ENCODE measurements at regions not wholly inside any gene's neighbourhood (a gene's known extent, or its start where the extent isn't known, plus 50 kb on each side); places are given as distances from the start of the nearest gene placed in this dataset.

DNA sequence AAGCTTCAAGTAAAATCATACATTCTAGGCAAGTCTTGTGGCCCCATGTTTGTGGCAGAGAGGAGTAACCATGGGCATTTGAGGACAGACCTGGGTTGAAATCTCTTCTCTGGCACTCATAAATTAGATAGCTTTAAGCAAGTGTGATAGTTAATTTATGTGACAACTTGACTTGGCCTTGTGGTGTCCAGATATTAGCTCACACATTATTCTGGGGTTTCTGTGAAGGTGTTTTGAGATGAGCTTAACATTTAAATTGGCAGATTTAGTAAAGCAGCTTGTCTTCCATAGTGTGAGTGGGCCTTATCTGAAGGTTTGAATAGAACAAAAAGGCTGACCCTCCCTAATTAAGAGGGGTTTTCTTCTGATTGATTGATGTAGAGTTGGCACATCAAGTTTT lies 161.4 kb upstream of the SPRY2 start:
- TF ChIP-seq EZH2phosphoT487 (IDR thresholded peaks at IDR 0.05; ENCODE audit: borderline replicate concordance, low read depth, low read length), result no peak
- TF ChIP-seq, protein P1, sequence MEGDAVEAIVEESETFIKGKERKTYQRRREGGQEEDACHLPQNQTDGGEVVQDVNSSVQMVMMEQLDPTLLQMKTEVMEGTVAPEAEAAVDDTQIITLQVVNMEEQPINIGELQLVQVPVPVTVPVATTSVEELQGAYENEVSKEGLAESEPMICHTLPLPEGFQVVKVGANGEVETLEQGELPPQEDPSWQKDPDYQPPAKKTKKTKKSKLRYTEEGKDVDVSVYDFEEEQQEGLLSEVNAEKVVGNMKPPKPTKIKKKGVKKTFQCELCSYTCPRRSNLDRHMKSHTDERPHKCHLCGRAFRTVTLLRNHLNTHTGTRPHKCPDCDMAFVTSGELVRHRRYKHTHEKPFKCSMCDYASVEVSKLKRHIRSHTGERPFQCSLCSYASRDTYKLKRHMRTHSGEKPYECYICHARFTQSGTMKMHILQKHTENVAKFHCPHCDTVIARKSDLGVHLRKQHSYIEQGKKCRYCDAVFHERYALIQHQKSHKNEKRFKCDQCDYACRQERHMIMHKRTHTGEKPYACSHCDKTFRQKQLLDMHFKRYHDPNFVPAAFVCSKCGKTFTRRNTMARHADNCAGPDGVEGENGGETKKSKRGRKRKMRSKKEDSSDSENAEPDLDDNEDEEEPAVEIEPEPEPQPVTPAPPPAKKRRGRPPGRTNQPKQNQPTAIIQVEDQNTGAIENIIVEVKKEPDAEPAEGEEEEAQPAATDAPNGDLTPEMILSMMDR (conservative IDR thresholded peaks at IDR 0.05; ENCODE audit: low read length), result no peak
- H3K79me2 ChIP-seq (ENCODE audit: insufficient read depth, low read depth, low read length), result no peaks in the 10 kb centered on the region
- no peak for DNase-seq (ENCODE audit: low spot score)
- H4K20me1 ChIP-seq (ENCODE audit: insufficient read depth, low read length), result no peaks in the 10 kb centered on the region
- CTCF ChIA-PET (ENCODE audit: unreplicated experiment), result no interaction called here
- no peak overlapping the region for H3K4me3 ChIP-seq (ENCODE audit: low read depth, low read length, poor library complexity, severe bottlenecking)
- no peaks in the 10 kb centered on the region for H3K9me2 ChIP-seq (ENCODE audit: insufficient read depth, low read length)
- no peaks in the 10 kb centered on the region for H3K9me3 ChIP-seq (ENCODE audit: low read length)
- intact Hi-C loops (cut with micrococcal nuclease; ENCODE audit: unreplicated experiment), result no loop called here
- H3K4me2 ChIP-seq (ENCODE audit: low read length), result no peak overlapping the region
- H2AFZ ChIP-seq (ENCODE audit: low read length), result no peak overlapping the region
- no peak overlapping the region for H3K27ac ChIP-seq (ENCODE audit: low read depth, low read length, poor library complexity, severe bottlenecking)
- POLR2A ChIA-PET, result interaction anchor here (0.9 kb wide), 1 partner anchor 8 kb away, joined by 3 read pairs; no protein-coding TSS in a partner anchor
- BruUV-seq (replicated peaks), result no TSS peak
- H3K36me3 ChIP-seq (ENCODE audit: insufficient read depth, low read length), result no peaks in the 10 kb centered on the region
- H3K4me1 ChIP-seq (ENCODE audit: insufficient read depth, low read length, poor library complexity, severe bottlenecking), result no peaks in the 10 kb centered on the region

DNA sequence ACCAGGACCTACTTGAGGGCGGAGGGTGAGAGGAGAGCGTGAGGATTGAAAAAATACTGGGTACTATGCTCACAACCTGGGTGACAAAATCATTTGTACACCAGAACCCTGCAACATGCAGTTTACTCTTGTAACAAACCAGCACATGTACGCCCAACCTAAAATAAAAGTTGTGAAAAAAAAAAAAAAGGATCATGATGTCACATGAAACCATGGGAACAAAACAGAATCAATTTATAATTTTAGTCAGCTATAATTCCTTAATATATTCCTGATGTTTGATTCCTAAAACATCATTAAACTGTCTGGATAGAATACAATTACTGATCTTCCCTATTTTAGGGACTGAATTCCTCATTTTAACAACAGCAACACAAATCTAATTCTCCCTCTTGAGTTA lies 160.6 kb upstream of the SPRY2 start:
- Histone ChIP-seq H3K9me3 (ENCODE audit: low read length) (no peaks in the 10 kb centered on the region), H3K9me2 (ENCODE audit: insufficient read depth, low read length) (no peaks in the 10 kb centered on the region), H3K79me2 (ENCODE audit: insufficient read depth, low read depth, low read length) (no peaks in the 10 kb centered on the region), H3K4me1 (ENCODE audit: insufficient read depth, low read length, poor library complexity, severe bottlenecking) (no peaks in the 10 kb centered on the region), H2AFZ (ENCODE audit: low read length) (no peak overlapping the region), H4K20me1 (ENCODE audit: insufficient read depth, low read length) (no peaks in the 10 kb centered on the region), H3K4me3 (ENCODE audit: low read depth, low read length, poor library complexity, severe bottlenecking) (no peak overlapping the region), H3K4me2 (ENCODE audit: low read length) (no peak overlapping the region), H3K27ac (ENCODE audit: low read depth, low read length, poor library complexity, severe bottlenecking) (no peak overlapping the region), H3K36me3 (ENCODE audit: insufficient read depth, low read length) (no peaks in the 10 kb centered on the region)
- TF ChIP-seq, protein P1 (conservative IDR thresholded peaks at IDR 0.05; ENCODE audit: low read length), result no peak
- TF ChIP-seq EZH2phosphoT487 (IDR thresholded peaks at IDR 0.05; ENCODE audit: borderline replicate concordance, low read depth, low read length), result no peak
- ChIA-PET POLR2A (interaction anchor here (0.9 kb wide), 1 partner anchor 9 kb away, joined by 3 read pairs; no protein-coding TSS in a partner anchor), CTCF (ENCODE audit: unreplicated experiment) (no interaction called here)
- no peak for DNase-seq (ENCODE audit: low spot score)
- intact Hi-C loops (cut with micrococcal nuclease; ENCODE audit: unreplicated experiment), result no loop called here
- BruUV-seq (replicated peaks), result no TSS peak

DNA sequence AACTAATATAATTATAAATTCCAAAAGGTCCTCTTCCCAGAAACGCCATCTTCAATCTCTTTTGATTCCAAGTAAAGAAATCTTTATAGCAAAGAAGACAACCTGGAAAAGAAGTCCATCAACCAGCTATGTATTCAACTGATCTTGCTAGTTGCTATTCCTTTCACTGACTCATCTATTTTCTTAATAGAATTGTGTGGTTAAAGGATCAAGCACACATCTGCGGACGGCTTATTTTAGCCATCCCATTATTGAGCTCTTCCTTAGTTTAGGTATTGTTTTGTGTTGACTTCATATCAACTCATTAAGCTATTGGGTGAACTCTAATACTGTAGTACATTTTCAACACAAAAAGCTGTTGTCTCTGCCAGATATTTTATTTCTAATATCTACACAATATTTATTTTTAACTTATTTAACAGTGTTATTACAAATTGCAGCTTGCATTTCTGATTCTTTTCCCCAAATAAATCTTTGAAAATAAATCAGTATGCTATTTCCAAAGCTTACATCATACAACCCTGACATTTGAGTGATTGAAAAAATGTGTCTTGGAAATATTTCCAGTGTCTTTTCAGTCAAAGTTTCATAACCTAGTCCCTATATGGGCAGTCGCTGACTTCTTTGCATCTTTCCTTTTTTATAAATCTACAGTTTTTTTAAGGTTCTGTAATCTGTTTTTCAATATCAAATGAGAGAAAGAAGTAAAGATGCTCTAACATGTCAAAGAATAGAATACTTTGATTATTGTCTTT lies 158.8 kb upstream of the SPRY2 start:
- CTCF ChIA-PET (ENCODE audit: unreplicated experiment), result no interaction called here
- H3K4me2 ChIP-seq (ENCODE audit: low read length), result no peak overlapping the region

More for the DNA sequence above, 158.8 kb upstream of the SPRY2 start:
- TF ChIP-seq, protein P1 (conservative IDR thresholded peaks at IDR 0.05; ENCODE audit: low read length), result no peak
- TF ChIP-seq EZH2phosphoT487 (IDR thresholded peaks at IDR 0.05; ENCODE audit: borderline replicate concordance, low read depth, low read length), result no peak
- H3K9me2 ChIP-seq (ENCODE audit: insufficient read depth, low read length), result no peaks in the 10 kb centered on the region
- H3K79me2 ChIP-seq (ENCODE audit: insufficient read depth, low read depth, low read length), result no peaks in the 10 kb centered on the region
- no peaks in the 10 kb centered on the region for H3K36me3 ChIP-seq (ENCODE audit: insufficient read depth, low read length)
- no peak for DNase-seq (ENCODE audit: low spot score)
- H3K27ac ChIP-seq (ENCODE audit: low read depth, low read length, poor library complexity, severe bottlenecking), result no peak overlapping the region
- BruUV-seq (replicated peaks), result no TSS peak
- H3K4me1 ChIP-seq (ENCODE audit: insufficient read depth, low read length, poor library complexity, severe bottlenecking), result no peaks in the 10 kb centered on the region
- H3K4me3 ChIP-seq (ENCODE audit: low read depth, low read length, poor library complexity, severe bottlenecking), result no peak overlapping the region
- POLR2A ChIA-PET, result interaction anchor here (0.9 kb wide), 1 partner anchor 11 kb away, joined by 3 read pairs; no protein-coding TSS in a partner anchor
- H2AFZ ChIP-seq (ENCODE audit: low read length), result no peak overlapping the region
- no peaks in the 10 kb centered on the region for H3K9me3 ChIP-seq (ENCODE audit: low read length)
- intact Hi-C loops (cut with micrococcal nuclease; ENCODE audit: unreplicated experiment), result no loop called here
- H4K20me1 ChIP-seq (ENCODE audit: insufficient read depth, low read length), result no peaks in the 10 kb centered on the region
